ENCODE measurements at regions not wholly inside any gene's neighbourhood (a gene's known extent, or its start where the extent isn't known, plus 50 kb on each side); places are given as distances from the start of the nearest gene placed in this dataset.
"Not testable (repeated sequence)": the region's sequence is repeated elsewhere in the genome, so short reads cannot be mapped to it uniquely, and the experiment has no call there.

DNA sequence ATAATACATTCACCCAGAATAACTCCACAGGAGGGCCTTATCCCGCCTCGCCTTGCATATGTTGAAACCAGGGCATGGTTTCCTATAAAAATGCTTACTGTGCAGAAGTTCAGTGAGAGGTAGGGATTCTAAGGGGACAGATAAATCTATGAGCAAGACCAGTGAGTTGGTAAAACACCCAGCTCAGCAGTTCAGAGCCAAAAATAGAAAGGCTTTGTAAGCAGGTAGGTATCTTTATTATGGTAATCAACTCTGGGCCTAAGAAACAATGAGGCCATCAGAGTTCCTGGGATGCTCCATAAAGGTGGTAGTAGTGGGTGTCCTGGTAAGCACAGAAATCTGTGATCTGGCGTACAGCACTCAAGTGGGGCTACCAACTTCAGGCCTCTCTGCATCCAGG is 549.4 kb upstream of the CDH5 start:
- Histone ChIP-seq H3K9me3 (ENCODE audit: control insufficient read depth, low read depth, low read length) (no peaks in the 10 kb centered on the region), H3K9ac (ENCODE audit: low read length) (no peak overlapping the region), H3K4me3 (ENCODE audit: low read length) (peak overlapping the region; percentile 8), H3K27me3 (ENCODE audit: control insufficient read depth, insufficient read depth, low read length) (no peaks in the 10 kb centered on the region), H3K36me3 (ENCODE audit: control insufficient read depth, low read depth, low read length) (no peaks in the 10 kb centered on the region), H3K4me1 (ENCODE audit: control insufficient read depth, low read depth, low read length) (peaks cover 16% of the 10 kb centered on the region), H3K27ac (ENCODE audit: low read length) (no peak overlapping the region)

GRCh38 chr16:65816556-65816955 is 549.9 kb upstream of the CDH5 start:
- Histone ChIP-seq H3K4me3 (ENCODE audit: low read length) (peak overlapping the region; percentile 8), H3K9me3 (ENCODE audit: control insufficient read depth, low read depth, low read length) (no peaks in the 10 kb centered on the region), H3K4me1 (ENCODE audit: control insufficient read depth, low read depth, low read length) (peaks cover 16% of the 10 kb centered on the region), H3K9ac (ENCODE audit: low read length) (no peak overlapping the region), H3K27ac (ENCODE audit: low read length) (no peak overlapping the region), H3K27me3 (ENCODE audit: control insufficient read depth, insufficient read depth, low read length) (no peaks in the 10 kb centered on the region), H3K36me3 (ENCODE audit: control insufficient read depth, low read depth, low read length) (no peaks in the 10 kb centered on the region)

- no peak overlapping the region for H3K27ac ChIP-seq (ENCODE audit: low read length)
- no peak overlapping the region for H3K4me3 ChIP-seq (ENCODE audit: low read length)
- no peaks in the 10 kb centered on the region for H3K9me3 ChIP-seq (ENCODE audit: control insufficient read depth, low read depth, low read length)
- H3K9ac ChIP-seq (ENCODE audit: low read length): no peak overlapping the region
- H3K27me3 ChIP-seq (ENCODE audit: control insufficient read depth, insufficient read depth, low read length): no peaks in the 10 kb centered on the region
- no peaks in the 10 kb centered on the region for H3K36me3 ChIP-seq (ENCODE audit: control insufficient read depth, low read depth, low read length)
- H3K4me1 ChIP-seq (ENCODE audit: control insufficient read depth, low read depth, low read length): peaks cover 16% of the 10 kb centered on the region
Measured at GRCh38 chr16:65815707-65816106, 550.8 kb upstream of the CDH5 start.

DNA sequence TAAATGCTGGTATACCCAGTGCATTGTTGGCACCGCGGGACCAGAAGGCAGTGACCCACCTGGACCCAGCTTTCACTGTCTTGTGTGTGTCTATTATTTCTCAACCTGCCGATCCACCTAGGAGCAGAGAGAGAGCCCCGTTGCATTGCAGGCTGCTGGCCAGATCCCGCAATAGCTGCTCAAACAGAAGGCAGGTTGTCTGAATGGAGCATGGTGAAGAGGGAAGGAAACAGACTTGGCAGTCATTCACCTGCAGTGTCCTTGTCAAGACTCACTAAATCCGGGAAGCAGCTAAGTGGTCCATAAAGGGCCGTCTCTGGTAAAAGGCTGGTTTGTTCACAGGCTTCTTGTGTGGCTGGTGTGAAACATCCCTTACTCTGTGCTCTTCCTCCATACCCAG is 552.6 kb upstream of the CDH5 start:
- not testable (repeated sequence) for H3K36me3 ChIP-seq (ENCODE audit: control insufficient read depth, low read depth, low read length); H3K27ac ChIP-seq (ENCODE audit: low read length); H3K27me3 ChIP-seq (ENCODE audit: control insufficient read depth, insufficient read depth, low read length); H3K9me3 ChIP-seq (ENCODE audit: control insufficient read depth, low read depth, low read length); H3K4me3 ChIP-seq (ENCODE audit: low read length); H3K9ac ChIP-seq (ENCODE audit: low read length)
- H3K4me1 ChIP-seq (ENCODE audit: control insufficient read depth, low read depth, low read length): peaks cover 16% of the 10 kb centered on the region

GRCh38 chr16:65809627-65810026 is 556.9 kb upstream of the CDH5 start:
- H3K27ac ChIP-seq (ENCODE audit: low read length): no peak overlapping the region
- no peak overlapping the region for H3K9ac ChIP-seq (ENCODE audit: low read length)
- no peaks in the 10 kb centered on the region for H3K36me3 ChIP-seq (ENCODE audit: control insufficient read depth, low read depth, low read length)
- H3K9me3 ChIP-seq (ENCODE audit: control insufficient read depth, low read depth, low read length): no peaks in the 10 kb centered on the region
- H3K27me3 ChIP-seq (ENCODE audit: control insufficient read depth, insufficient read depth, low read length): no peaks in the 10 kb centered on the region
- no peak overlapping the region for H3K4me3 ChIP-seq (ENCODE audit: low read length)
- no peaks in the 10 kb centered on the region for H3K4me1 ChIP-seq (ENCODE audit: control insufficient read depth, low read depth, low read length)

- Histone ChIP-seq H3K27ac (ENCODE audit: low read length) (no peak overlapping the region), H3K36me3 (ENCODE audit: control insufficient read depth, low read depth, low read length) (no peaks in the 10 kb centered on the region), H3K4me1 (ENCODE audit: control insufficient read depth, low read depth, low read length) (no peaks in the 10 kb centered on the region), H3K9ac (ENCODE audit: low read length) (no peak overlapping the region), H3K9me3 (ENCODE audit: control insufficient read depth, low read depth, low read length) (no peaks in the 10 kb centered on the region), H3K27me3 (ENCODE audit: control insufficient read depth, insufficient read depth, low read length) (no peaks in the 10 kb centered on the region), H3K4me3 (ENCODE audit: low read length) (no peak overlapping the region)
Measured at GRCh38 chr16:65808790-65809189, 557.7 kb upstream of the CDH5 start.

DNA sequence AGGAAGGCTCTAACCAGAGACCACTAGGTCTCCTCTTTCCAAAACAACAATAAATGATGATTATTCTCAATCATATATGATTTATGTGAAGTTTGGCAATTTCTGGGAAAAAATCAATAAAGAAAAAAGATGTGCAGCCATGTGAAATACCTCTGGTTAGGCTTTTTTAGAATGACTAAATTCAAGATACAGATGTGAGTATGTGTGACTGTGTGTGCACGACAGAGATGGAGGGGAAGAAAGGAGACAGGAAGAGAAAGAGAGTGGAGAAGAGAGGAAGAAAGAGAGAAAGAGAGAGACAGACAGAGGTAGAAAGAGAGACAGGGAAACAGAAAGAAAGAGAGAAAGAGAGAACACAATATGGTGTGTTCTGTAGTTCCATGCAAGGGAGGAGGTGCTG is 558.6 kb upstream of the CDH5 start:
- Histone ChIP-seq H3K27ac (ENCODE audit: low read length) (no peak overlapping the region), H3K9me3 (ENCODE audit: control insufficient read depth, low read depth, low read length) (no peaks in the 10 kb centered on the region), H3K4me1 (ENCODE audit: control insufficient read depth, low read depth, low read length) (no peaks in the 10 kb centered on the region), H3K4me3 (ENCODE audit: low read length) (no peak overlapping the region), H3K9ac (ENCODE audit: low read length) (no peak overlapping the region), H3K36me3 (ENCODE audit: control insufficient read depth, low read depth, low read length) (no peaks in the 10 kb centered on the region), H3K27me3 (ENCODE audit: control insufficient read depth, insufficient read depth, low read length) (no peaks in the 10 kb centered on the region)

- H3K4me3 ChIP-seq (ENCODE audit: low read length); H3K27ac ChIP-seq (ENCODE audit: low read length); H3K4me1 ChIP-seq (ENCODE audit: control insufficient read depth, low read depth, low read length); H3K9me3 ChIP-seq (ENCODE audit: control insufficient read depth, low read depth, low read length); H3K9ac ChIP-seq (ENCODE audit: low read length); H3K36me3 ChIP-seq (ENCODE audit: control insufficient read depth, low read depth, low read length); H3K27me3 ChIP-seq (ENCODE audit: control insufficient read depth, insufficient read depth, low read length): not testable (repeated sequence)
Measured at GRCh38 chr16:65805704-65806103, 560.8 kb upstream of the CDH5 start.

DNA sequence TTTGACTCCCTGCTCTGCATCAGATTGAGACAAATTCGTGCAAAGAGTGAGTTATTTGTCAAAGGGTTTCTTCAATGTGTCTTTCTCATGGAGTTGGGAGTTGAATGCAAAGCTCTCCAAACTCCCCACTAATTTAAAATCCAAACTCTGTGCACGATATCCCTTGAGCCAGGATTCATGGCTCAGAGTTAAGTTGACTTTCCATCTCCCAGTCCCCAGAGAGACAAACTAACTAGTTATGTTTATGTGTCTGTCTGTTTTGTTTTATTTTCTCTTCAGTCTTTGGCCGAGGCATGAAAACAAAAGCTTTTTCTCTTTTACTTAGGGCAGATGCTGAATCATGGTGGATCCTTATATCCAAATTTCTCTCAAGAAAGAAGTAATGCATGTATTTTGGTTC is 570.0 kb upstream of the CDH5 start:
- Histone ChIP-seq H3K4me1 (ENCODE audit: control insufficient read depth, low read depth, low read length) (no peaks in the 10 kb centered on the region), H3K36me3 (ENCODE audit: control insufficient read depth, low read depth, low read length) (no peaks in the 10 kb centered on the region), H3K27me3 (ENCODE audit: control insufficient read depth, insufficient read depth, low read length) (no peaks in the 10 kb centered on the region), H3K4me3 (ENCODE audit: low read length) (no peak overlapping the region), H3K9me3 (ENCODE audit: control insufficient read depth, low read depth, low read length) (no peaks in the 10 kb centered on the region), H3K27ac (ENCODE audit: low read length) (no peak overlapping the region), H3K9ac (ENCODE audit: low read length) (no peak overlapping the region)

DNA sequence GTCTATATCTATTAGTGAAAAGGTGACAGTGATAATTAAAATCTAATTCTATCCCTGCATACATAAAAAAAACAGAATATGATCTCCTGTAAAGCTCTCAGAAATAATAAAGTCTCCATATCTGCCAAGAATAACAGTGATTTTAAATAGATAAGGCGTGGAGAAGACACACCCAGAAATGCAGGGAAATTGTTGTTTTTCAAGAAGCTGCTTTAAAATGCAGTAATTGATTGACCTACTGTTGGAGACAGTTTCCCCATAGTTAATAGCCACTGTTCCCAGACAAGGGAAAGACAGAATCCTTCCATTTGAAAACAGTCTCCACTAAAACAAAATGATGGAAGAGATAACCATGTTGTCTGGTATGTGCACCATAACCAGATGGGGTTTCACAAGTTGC is 571.5 kb upstream of the CDH5 start:
- H3K9me3 ChIP-seq (ENCODE audit: control insufficient read depth, low read depth, low read length): no peaks in the 10 kb centered on the region

GRCh38 chr16:65793781-65794180 is 572.7 kb upstream of the CDH5 start:
- Histone ChIP-seq H3K27ac (ENCODE audit: low read length) (no peak overlapping the region), H3K27me3 (ENCODE audit: control insufficient read depth, insufficient read depth, low read length) (no peaks in the 10 kb centered on the region), H3K4me1 (ENCODE audit: control insufficient read depth, low read depth, low read length) (no peaks in the 10 kb centered on the region)

More for the DNA sequence above, 571.5 kb upstream of the CDH5 start:
- Histone ChIP-seq H3K27ac (ENCODE audit: low read length) (no peak overlapping the region), H3K4me1 (ENCODE audit: control insufficient read depth, low read depth, low read length) (no peaks in the 10 kb centered on the region), H3K9ac (ENCODE audit: low read length) (no peak overlapping the region), H3K4me3 (ENCODE audit: low read length) (no peak overlapping the region), H3K36me3 (ENCODE audit: control insufficient read depth, low read depth, low read length) (no peaks in the 10 kb centered on the region), H3K27me3 (ENCODE audit: control insufficient read depth, insufficient read depth, low read length) (no peaks in the 10 kb centered on the region)

GRCh38 chr16:65790768-65791167 is 575.7 kb upstream of the CDH5 start:
- H3K36me3 ChIP-seq (ENCODE audit: control insufficient read depth, low read depth, low read length): no peaks in the 10 kb centered on the region
- H3K27me3 ChIP-seq (ENCODE audit: control insufficient read depth, insufficient read depth, low read length): no peaks in the 10 kb centered on the region
- H3K9ac ChIP-seq (ENCODE audit: low read length): no peak overlapping the region
- H3K4me1 ChIP-seq (ENCODE audit: control insufficient read depth, low read depth, low read length): no peaks in the 10 kb centered on the region
- no peaks in the 10 kb centered on the region for H3K9me3 ChIP-seq (ENCODE audit: control insufficient read depth, low read depth, low read length)
- no peak overlapping the region for H3K27ac ChIP-seq (ENCODE audit: low read length)
- H3K4me3 ChIP-seq (ENCODE audit: low read length): no peak overlapping the region

More at GRCh38 chr16:65793781-65794180, 572.7 kb upstream of the CDH5 start:
- Histone ChIP-seq H3K9ac (ENCODE audit: low read length) (no peak overlapping the region), H3K4me3 (ENCODE audit: low read length) (no peak overlapping the region), H3K9me3 (ENCODE audit: control insufficient read depth, low read depth, low read length) (no peaks in the 10 kb centered on the region), H3K36me3 (ENCODE audit: control insufficient read depth, low read depth, low read length) (no peaks in the 10 kb centered on the region)
